ENCODE measurements at regions not wholly inside any gene's neighbourhood (a gene's known extent, or its start where the extent isn't known, plus 50 kb on each side); places are given as distances from the start of the nearest gene placed in this dataset.
"Not testable (repeated sequence)": the region's sequence is repeated elsewhere in the genome, so short reads cannot be mapped to it uniquely, and the experiment has no call there.

- Histone ChIP-seq H3K36me3 (ENCODE audit: control insufficient read depth, low read length) (no peaks in the 10 kb centered on the region), H3K9me3 (ENCODE audit: control insufficient read depth, insufficient read depth, low read length) (no peaks in the 10 kb centered on the region), H3K4me2 (ENCODE audit: low read length) (no peak overlapping the region), H3F3A (ENCODE audit: control insufficient read depth, insufficient read depth) (0 out of 2 replicates have a peak, but pooled peaks cover 3% of the 10 kb centered on the region), H3K4me1 (ENCODE audit: control insufficient read depth, low read length) (peaks cover 63% of the 10 kb centered on the region), H4K20me1 (ENCODE audit: control insufficient read depth, insufficient read depth, low read depth, low read length) (no peaks in the 10 kb centered on the region), H3K79me2 (ENCODE audit: control insufficient read depth, low read length) (no peaks in the 10 kb centered on the region), H3K27ac (ENCODE audit: low read depth, low read length) (no peak overlapping the region), H3K27me3 (ENCODE audit: control insufficient read depth, low read length) (no peaks in the 10 kb centered on the region; the same call in 1 of the 2 replicates), H3K4me3 (ENCODE audit: low read length) (no peak overlapping the region), H3K9me2 (replicated peaks; ENCODE audit: control insufficient read depth, low read length) (no peaks in the 10 kb centered on the region)
- TF ChIP-seq EZH2phosphoT487 (IDR thresholded peaks at IDR 0.05; ENCODE audit: borderline replicate concordance, low read length) (no peak), CTCF (IDR thresholded peaks at IDR 0.05; ENCODE audit: low read depth, low read length, poor library complexity, severe bottlenecking) (no peak)
Measured at GRCh38 chr2:128595763-128596395, 277.2 kb upstream of the HS6ST1 start.

- Histone ChIP-seq H3K4me1 (ENCODE audit: control insufficient read depth, low read length) (peaks cover 70% of the 10 kb centered on the region), H3K9me3 (ENCODE audit: control insufficient read depth, insufficient read depth, low read length) (no peaks in the 10 kb centered on the region), H3K4me2 (ENCODE audit: low read length) (no peak overlapping the region), H3K27me3 (ENCODE audit: control insufficient read depth, low read length) (no peaks in the 10 kb centered on the region; the same call in 1 of the 2 replicates), H4K20me1 (ENCODE audit: control insufficient read depth, insufficient read depth, low read depth, low read length) (no peaks in the 10 kb centered on the region), H3K36me3 (ENCODE audit: control insufficient read depth, low read length) (no peaks in the 10 kb centered on the region), H3K4me3 (ENCODE audit: low read length) (no peak overlapping the region), H3F3A (ENCODE audit: control insufficient read depth, insufficient read depth) (0 out of 2 replicates have a peak, but pooled peaks cover 3% of the 10 kb centered on the region), H3K27ac (ENCODE audit: low read depth, low read length) (no peak overlapping the region), H3K79me2 (ENCODE audit: control insufficient read depth, low read length) (no peaks in the 10 kb centered on the region), H3K9me2 (replicated peaks; ENCODE audit: control insufficient read depth, low read length) (no peaks in the 10 kb centered on the region)
- TF ChIP-seq CTCF (IDR thresholded peaks at IDR 0.05; ENCODE audit: low read depth, low read length, poor library complexity, severe bottlenecking), result no peak
- TF ChIP-seq EZH2phosphoT487 (IDR thresholded peaks at IDR 0.05; ENCODE audit: borderline replicate concordance, low read length), result no peak
Measured at GRCh38 chr2:128596396-128597120, 277.9 kb upstream of the HS6ST1 start.

- no peaks in the 10 kb centered on the region for H4K20me1 ChIP-seq (ENCODE audit: control insufficient read depth, insufficient read depth, low read depth, low read length)
- peak overlapping the region; percentile 53 for H3K4me2 ChIP-seq (ENCODE audit: low read length)
- peak overlapping the region; percentile 70 for H3K27ac ChIP-seq (ENCODE audit: low read depth, low read length)
- no peaks in the 10 kb centered on the region for H3K36me3 ChIP-seq (ENCODE audit: control insufficient read depth, low read length)
- TF ChIP-seq CTCF (IDR thresholded peaks at IDR 0.05; ENCODE audit: low read depth, low read length, poor library complexity, severe bottlenecking) (no peak), EZH2phosphoT487 (IDR thresholded peaks at IDR 0.05; ENCODE audit: borderline replicate concordance, low read length) (no peak)
- H3K4me1 ChIP-seq (ENCODE audit: control insufficient read depth, low read length), result peaks cover 74% of the 10 kb centered on the region
- no peaks in the 10 kb centered on the region for H3K79me2 ChIP-seq (ENCODE audit: control insufficient read depth, low read length)
- 0 out of 2 replicates have a peak overlapping the region, but pooled peaks have one; percentile 35 for H3K4me3 ChIP-seq (ENCODE audit: low read length)
- no peaks in the 10 kb centered on the region for H3K9me3 ChIP-seq (ENCODE audit: control insufficient read depth, insufficient read depth, low read length)
- H3K27me3 ChIP-seq (ENCODE audit: control insufficient read depth, low read length), result no peaks in the 10 kb centered on the region; the same call in 1 of the 2 replicates
- H3F3A ChIP-seq (ENCODE audit: control insufficient read depth, insufficient read depth), result 0 out of 2 replicates have a peak, but pooled peaks cover 3% of the 10 kb centered on the region
- H3K9me2 ChIP-seq (replicated peaks; ENCODE audit: control insufficient read depth, low read length), result no peaks in the 10 kb centered on the region
Measured at GRCh38 chr2:128597121-128597762, 278.6 kb upstream of the HS6ST1 start.

GRCh38 chr2:128598260-128598659 is 279.6 kb upstream of the HS6ST1 start:
- H3K27me3 ChIP-seq (ENCODE audit: control insufficient read depth, low read length); H3K79me2 ChIP-seq (ENCODE audit: control insufficient read depth, low read length); H3K9me2 ChIP-seq (replicated peaks; ENCODE audit: control insufficient read depth, low read length); H3K36me3 ChIP-seq (ENCODE audit: control insufficient read depth, low read length); H4K20me1 ChIP-seq (ENCODE audit: control insufficient read depth, insufficient read depth, low read depth, low read length); H3F3A ChIP-seq (ENCODE audit: control insufficient read depth, insufficient read depth); H3K4me3 ChIP-seq (ENCODE audit: low read length); H3K9me3 ChIP-seq (ENCODE audit: control insufficient read depth, insufficient read depth, low read length): not testable (repeated sequence)
- peak overlapping the region; percentile 70 for H3K27ac ChIP-seq (ENCODE audit: low read depth, low read length)
- H3K4me1 ChIP-seq (ENCODE audit: control insufficient read depth, low read length), result peaks cover 77% of the 10 kb centered on the region
- H3K4me2 ChIP-seq (ENCODE audit: low read length), result peak overlapping the region; percentile 53

Data from DOHH2 (cell line).